Naive B cell (primary cell): ENCODE measurements at regions not wholly inside any gene's neighbourhood (a gene's known extent, or its start where the extent isn't known, plus 50 kb on each side); places are given as distances from the start of the nearest gene placed in this dataset.

Experiments
- ATAC-seq, 2 donors: fragments of 150-1000 bp; cut with Tn5 transposase; 2 replicates each; pipeline ENCODE4 v1.10.0; 2021; ENCODE audit warnings: low read depth in 2 of 2, mild to moderate bottlenecking in 2 of 2, moderate library complexity in 2 of 2
- DNase-seq: peaks from one replicate; pipeline ENCODE4 v3.0.0; 2022
- H3K27ac Mint-ChIP-seq, 6 donors: one replicate each; pipeline ENCODE4 v1.8.0; 2020 to 2022; ENCODE audit warnings: mild to moderate bottlenecking in 6 of 6, mixed read lengths in 6 of 6, moderate library complexity in 5 of 6, inconsistent platforms in 2 of 6
- H3K27me3 Mint-ChIP-seq, 3 donors: one replicate each; pipeline ENCODE4 v1.8.0; 2021 to 2022; ENCODE audit warnings: mixed read lengths in 3 of 3, mild to moderate bottlenecking in 1 of 3
- H3K36me3 Mint-ChIP-seq, 2 donors: one replicate each; pipeline ENCODE4 v1.8.0; 2020 to 2022; ENCODE audit warnings: mixed read lengths in 2 of 2, inconsistent platforms in 1 of 2, mild to moderate bottlenecking in 1 of 2
- H3K4me1 Mint-ChIP-seq, 3 donors: one replicate each; pipeline ENCODE4 v1.8.0; 2020 to 2022; ENCODE audit warnings: mixed read lengths in 3 of 3, inconsistent platforms in 1 of 3, mild to moderate bottlenecking in 1 of 3, moderate library complexity in 1 of 3
- H3K4me3 Mint-ChIP-seq, 8 donors: one replicate each; pipeline ENCODE4 v1.8.0; 2020 to 2022; ENCODE audit warnings: mild to moderate bottlenecking in 8 of 8, mixed read lengths in 8 of 8, moderate library complexity in 8 of 8, inconsistent platforms in 2 of 8
- H3K9me3 Mint-ChIP-seq, 7 donors: one replicate each; pipeline ENCODE4 v1.8.0; 2020 to 2022; ENCODE audit warnings: mixed read lengths in 7 of 7, mild to moderate bottlenecking in 5 of 7, inconsistent platforms in 2 of 7, moderate library complexity in 1 of 7

- no peaks in the 10 kb centered on the region for H3K4me1 Mint-ChIP-seq
- no peaks in the 10 kb centered on the region for H3K36me3 Mint-ChIP-seq
- no peak overlapping the region for H3K4me3 Mint-ChIP-seq
- DNase-seq, result no peak
- no peak overlapping the region for H3K27ac Mint-ChIP-seq
- no peak for ATAC-seq
- H3K27me3 Mint-ChIP-seq, result no peaks in the 10 kb centered on the region
- peaks cover 0 to 7% (median 3%) of the 10 kb centered on the region in 7 donors for H3K9me3 Mint-ChIP-seq
Measured at GRCh38 chr7:49244543-49244942, 320.2 kb downstream of the CDC14C start.

- Mint-ChIP-seq H3K4me1 (no peaks in the 10 kb centered on the region), H3K27me3 (no peaks in the 10 kb centered on the region), H3K9me3 (peaks cover 0 to 10% (median 0%) of the 10 kb centered on the region in 7 donors), H3K36me3 (no peaks in the 10 kb centered on the region), H3K27ac (no peak overlapping the region), H3K4me3 (no peak overlapping the region)
- no peak for DNase-seq
- ATAC-seq, result no peak
Measured at GRCh38 chr7:49245062-49245461, 320.7 kb downstream of the CDC14C start.

- Mint-ChIP-seq H3K4me1 (no peaks in the 10 kb centered on the region), H3K27me3 (no peaks in the 10 kb centered on the region), H3K9me3 (peaks cover 0 to 6% (median 0%) of the 10 kb centered on the region in 7 donors), H3K27ac (no peak overlapping the region), H3K36me3 (no peaks in the 10 kb centered on the region), H3K4me3 (no peak overlapping the region)
- no peak for DNase-seq
- no peak for ATAC-seq
Measured at GRCh38 chr7:49247759-49248158, 323.4 kb downstream of the CDC14C start.

GRCh38 chr7:49255054-49255453 lies 330.7 kb downstream of the CDC14C start:
- Mint-ChIP-seq H3K9me3 (peaks cover 0 to 6% (median 0%) of the 10 kb centered on the region in 7 donors), H3K27ac (no peak overlapping the region), H3K27me3 (no peaks in the 10 kb centered on the region), H3K36me3 (no peaks in the 10 kb centered on the region), H3K4me1 (no peaks in the 10 kb centered on the region), H3K4me3 (no peak overlapping the region)
- ATAC-seq (no peak), DNase-seq (no peak)

GRCh38 chr7:49260538-49260937 lies 336.2 kb downstream of the CDC14C start:
- peak overlapping the region in 1 of 8 donors; percentile 57 for H3K4me3 Mint-ChIP-seq
- no peaks in the 10 kb centered on the region for H3K36me3 Mint-ChIP-seq
- ATAC-seq (no peak), DNase-seq (no peak)
- H3K27me3 Mint-ChIP-seq, result no peaks in the 10 kb centered on the region
- peaks cover 0 to 6% (median 0%) of the 10 kb centered on the region in 7 donors for H3K9me3 Mint-ChIP-seq
- no peaks in the 10 kb centered on the region for H3K4me1 Mint-ChIP-seq
- H3K27ac Mint-ChIP-seq, result no peak overlapping the region

- H3K4me1 Mint-ChIP-seq, result no peaks in the 10 kb centered on the region
- no peak overlapping the region for H3K27ac Mint-ChIP-seq
- ATAC-seq (no peak), DNase-seq (no peak)
- peaks cover 0 to 5% (median 0%) of the 10 kb centered on the region in 7 donors for H3K9me3 Mint-ChIP-seq
- no peak overlapping the region for H3K4me3 Mint-ChIP-seq
- H3K27me3 Mint-ChIP-seq, result no peaks in the 10 kb centered on the region
- H3K36me3 Mint-ChIP-seq, result no peaks in the 10 kb centered on the region
Measured at GRCh38 chr7:49261928-49262327, 337.6 kb downstream of the CDC14C start.

GRCh38 chr7:49264530-49264929 lies 340.2 kb downstream of the CDC14C start:
- Mint-ChIP-seq H3K9me3 (peaks cover 0 to 5% (median 0%) of the 10 kb centered on the region in 7 donors), H3K4me1 (no peaks in the 10 kb centered on the region), H3K27me3 (no peaks in the 10 kb centered on the region), H3K4me3 (no peak overlapping the region), H3K27ac (no peak overlapping the region), H3K36me3 (no peaks in the 10 kb centered on the region)
- no peak for ATAC-seq
- no peak for DNase-seq

GRCh38 chr7:49273897-49274296 lies 349.6 kb downstream of the CDC14C start:
- no peaks in the 10 kb centered on the region for H3K4me1 Mint-ChIP-seq
- H3K36me3 Mint-ChIP-seq, result no peaks in the 10 kb centered on the region
- H3K27me3 Mint-ChIP-seq, result no peaks in the 10 kb centered on the region
- no peak overlapping the region for H3K4me3 Mint-ChIP-seq
- DNase-seq, result no peak
- ATAC-seq, result no peak
- peaks cover 0 to 5% (median 0%) of the 10 kb centered on the region in 7 donors for H3K9me3 Mint-ChIP-seq
- H3K27ac Mint-ChIP-seq, result no peak overlapping the region

GRCh38 chr7:49279891-49280290 lies 355.5 kb downstream of the CDC14C start:
- Mint-ChIP-seq H3K4me1 (no peaks in the 10 kb centered on the region), H3K27ac (no peak overlapping the region), H3K27me3 (no peaks in the 10 kb centered on the region), H3K9me3 (peaks cover 0 to 6% (median 4%) of the 10 kb centered on the region in 7 donors), H3K4me3 (no peak overlapping the region), H3K36me3 (no peaks in the 10 kb centered on the region)
- DNase-seq, result no peak
- no peak for ATAC-seq

GRCh38 chr7:49287653-49288052 lies 363.3 kb downstream of the CDC14C start:
- Mint-ChIP-seq H3K27me3 (no peaks in the 10 kb centered on the region), H3K9me3 (peaks cover 0 to 5% (median 0%) of the 10 kb centered on the region in 7 donors), H3K27ac (no peak overlapping the region), H3K4me1 (no peaks in the 10 kb centered on the region), H3K36me3 (no peaks in the 10 kb centered on the region), H3K4me3 (no peak overlapping the region)
- no peak for DNase-seq
- ATAC-seq, result no peak

- Mint-ChIP-seq H3K9me3 (peaks cover 0 to 16% (median 3%) of the 10 kb centered on the region in 7 donors), H3K36me3 (no peaks in the 10 kb centered on the region), H3K27ac (no peak overlapping the region), H3K27me3 (no peaks in the 10 kb centered on the region), H3K4me3 (no peak overlapping the region), H3K4me1 (no peaks in the 10 kb centered on the region)
- DNase-seq (no peak), ATAC-seq (no peak)
Measured at GRCh38 chr7:49294611-49295010, 370.3 kb downstream of the CDC14C start.

GRCh38 chr7:49295146-49295545 lies 370.8 kb downstream of the CDC14C start:
- no peak for ATAC-seq

GRCh38 chr7:49297958-49298357 lies 373.6 kb downstream of the CDC14C start:
- Mint-ChIP-seq H3K4me1 (no peaks in the 10 kb centered on the region), H3K4me3 (no peak overlapping the region), H3K27ac (no peak overlapping the region), H3K36me3 (no peaks in the 10 kb centered on the region), H3K9me3 (peaks cover under 1 to 18% (median 7%) of the 10 kb centered on the region in 7 donors), H3K27me3 (no peaks in the 10 kb centered on the region)
- ATAC-seq (no peak), DNase-seq (no peak)

More at GRCh38 chr7:49295146-49295545, 370.8 kb downstream of the CDC14C start:
- Mint-ChIP-seq H3K27ac (no peak overlapping the region), H3K4me1 (no peaks in the 10 kb centered on the region), H3K36me3 (no peaks in the 10 kb centered on the region), H3K9me3 (peaks cover 0 to 18% (median 3%) of the 10 kb centered on the region in 7 donors), H3K4me3 (no peak overlapping the region), H3K27me3 (no peaks in the 10 kb centered on the region)
- no peak for DNase-seq

- ATAC-seq (no peak), DNase-seq (no peak)
- Mint-ChIP-seq H3K27me3 (no peaks in the 10 kb centered on the region), H3K27ac (no peak overlapping the region), H3K36me3 (no peaks in the 10 kb centered on the region), H3K4me1 (no peaks in the 10 kb centered on the region), H3K4me3 (no peak overlapping the region), H3K9me3 (peaks cover 0 to 5% (median 0%) of the 10 kb centered on the region in 7 donors)
Measured at GRCh38 chr7:49308787-49309186, 384.4 kb downstream of the CDC14C start.

GRCh38 chr7:49320083-49320482 lies 395.7 kb downstream of the CDC14C start:
- Mint-ChIP-seq H3K4me3 (no peak overlapping the region), H3K36me3 (no peaks in the 10 kb centered on the region), H3K27ac (no peak overlapping the region), H3K27me3 (no peaks in the 10 kb centered on the region), H3K4me1 (no peaks in the 10 kb centered on the region), H3K9me3 (peaks cover 0 to 4% (median 0%) of the 10 kb centered on the region in 7 donors)
- no peak for ATAC-seq
- no peak for DNase-seq
